Colon (tissue), 2 donors: ENCODE measurements at regions not wholly inside any gene's neighbourhood (a gene's known extent, or its start where the extent isn't known, plus 50 kb on each side); places are given as distances from the start of the nearest gene placed in this dataset.
"Not testable (repeated sequence)": the region's sequence is repeated elsewhere in the genome, so short reads cannot be mapped to it uniquely, and the experiment has no call there.

Experiments
- FAIRE-seq: peaks from 2 replicates; lab custom pipeline; 2012; peaks lifted over from hg19 to GRCh38; lab: Jason Lieb, UNC
- donor health status: control.
- donor health status: control.

- no peak for FAIRE-seq
Observed at GRCh38 chr12:5165296-5165970, 121.8 kb downstream of the KCNA5 start.

- no peak for FAIRE-seq
Observed at GRCh38 chr12:5166976-5167375, 123.3 kb downstream of the KCNA5 start.

- no peak for FAIRE-seq
Observed at GRCh38 chr12:5168148-5168547, 124.5 kb downstream of the KCNA5 start.

- FAIRE-seq, result no peak
Observed at GRCh38 chr12:5170844-5171243, 127.2 kb downstream of the KCNA5 start.

GRCh38 chr12:5171701-5172100 lies 128.0 kb downstream of the KCNA5 start:
- FAIRE-seq, result no peak

GRCh38 chr12:5172886-5173285 lies 129.2 kb downstream of the KCNA5 start:
- FAIRE-seq, result no peak

GRCh38 chr12:5173511-5174011 lies 129.9 kb downstream of the KCNA5 start:
- FAIRE-seq, result no peak

GRCh38 chr12:5175415-5175814 lies 131.7 kb downstream of the KCNA5 start:
- not testable (repeated sequence) for FAIRE-seq

GRCh38 chr12:5176036-5176435 lies 132.4 kb downstream of the KCNA5 start:
- FAIRE-seq, result no peak

- FAIRE-seq, result no peak
Observed at GRCh38 chr12:5177096-5177495, 133.4 kb downstream of the KCNA5 start.

- no peak for FAIRE-seq
Observed at GRCh38 chr12:5177731-5178130, 134.1 kb downstream of the KCNA5 start.

- no peak for FAIRE-seq
Observed at GRCh38 chr12:5178571-5178970, 134.9 kb downstream of the KCNA5 start.

- no peak for FAIRE-seq
Observed at GRCh38 chr12:5180496-5180895, 136.8 kb downstream of the KCNA5 start.

GRCh38 chr12:5184186-5184585 lies 140.5 kb downstream of the KCNA5 start:
- FAIRE-seq, result no peak

GRCh38 chr12:5185435-5186069 lies 141.9 kb downstream of the KCNA5 start:
- FAIRE-seq, result no peak

- FAIRE-seq, result no peak
Observed at GRCh38 chr12:5186715-5187114, 143.0 kb downstream of the KCNA5 start.

GRCh38 chr12:5187136-5187535 lies 143.5 kb downstream of the KCNA5 start:
- FAIRE-seq, result no peak

GRCh38 chr12:5188472-5188871 lies 144.8 kb downstream of the KCNA5 start:
- FAIRE-seq, result no peak

- FAIRE-seq, result no peak
Observed at GRCh38 chr12:5189173-5189572, 145.5 kb downstream of the KCNA5 start.

- no peak for FAIRE-seq
Observed at GRCh38 chr12:5191803-5192538, 148.3 kb downstream of the KCNA5 start.

- FAIRE-seq, result no peak
Observed at GRCh38 chr12:5192726-5193125, 149.0 kb downstream of the KCNA5 start.

GRCh38 chr12:5194306-5194705 lies 150.6 kb downstream of the KCNA5 start:
- no peak for FAIRE-seq

GRCh38 chr12:5195244-5195643 lies 151.6 kb downstream of the KCNA5 start:
- no peak for FAIRE-seq
